Activated CD8-positive, alpha-beta memory T cell treated with anti-CD3 and anti-CD28 coated beads for 36 hours (primary cell): ENCODE measurements at regions not wholly inside any gene's neighbourhood (a gene's known extent, or its start where the extent isn't known, plus 50 kb on each side); places are given as distances from the start of the nearest gene placed in this dataset.

Experiments used
- CTCF ChIA-PET: fragments of 350-600 bp; sonication (Branson Sonifier 250); formaldehyde crosslinking; loops from one replicate; lab custom pipeline; 2021; ENCODE audit warnings: antibody characterized with exemption; lab: Charles Lee
- POLR2A ChIA-PET: fragments of 350-600 bp; sonication (Branson Sonifier 250); formaldehyde crosslinking; loops from one replicate; lab custom pipeline; 2021; ENCODE audit warnings: antibody characterized with exemption; lab: Charles Lee

GRCh38 chr2:145835665-145836064, 1315.7 kb upstream of the ZEB2 start:
- ChIA-PET POLR2A (no interaction called here), CTCF (no interaction called here)

- POLR2A ChIA-PET: no interaction called here
- CTCF ChIA-PET: no interaction called here
Measured at GRCh38 chr2:145832681-145833080, 1312.8 kb upstream of the ZEB2 start.

- ChIA-PET CTCF (no interaction called here), POLR2A (no interaction called here)
Measured at GRCh38 chr2:145829931-145830330, 1310.0 kb upstream of the ZEB2 start.

- ChIA-PET POLR2A (no interaction called here), CTCF (no interaction called here)
Measured at GRCh38 chr2:145827235-145827634, 1307.3 kb upstream of the ZEB2 start.

GRCh38 chr2:145824384-145824783, 1304.5 kb upstream of the ZEB2 start:
- CTCF ChIA-PET: no interaction called here

GRCh38 chr2:145822892-145823534, 1303.1 kb upstream of the ZEB2 start:
- ChIA-PET CTCF (no interaction called here), POLR2A (no interaction called here)

More at GRCh38 chr2:145824384-145824783, 1304.5 kb upstream of the ZEB2 start:
- POLR2A ChIA-PET: no interaction called here

- POLR2A ChIA-PET: no interaction called here
- CTCF ChIA-PET: no interaction called here
Measured at GRCh38 chr2:145820651-145821050, 1300.7 kb upstream of the ZEB2 start.

GRCh38 chr2:145818890-145819504, 1299.1 kb upstream of the ZEB2 start:
- CTCF ChIA-PET: no interaction called here

GRCh38 chr2:145815933-145816332, 1296.0 kb upstream of the ZEB2 start:
- CTCF ChIA-PET: no interaction called here
- POLR2A ChIA-PET: no interaction called here

More at GRCh38 chr2:145818890-145819504, 1299.1 kb upstream of the ZEB2 start:
- POLR2A ChIA-PET: no interaction called here

- CTCF ChIA-PET: no interaction called here
- POLR2A ChIA-PET: no interaction called here
Measured at GRCh38 chr2:145813481-145813880, 1293.6 kb upstream of the ZEB2 start.

- POLR2A ChIA-PET: no interaction called here
- CTCF ChIA-PET: no interaction called here
Measured at GRCh38 chr2:145812165-145812554, 1292.2 kb upstream of the ZEB2 start.

GRCh38 chr2:145811276-145812164, 1291.6 kb upstream of the ZEB2 start:
- ChIA-PET CTCF (no interaction called here), POLR2A (no interaction called here)

GRCh38 chr2:145807968-145808367, 1288.0 kb upstream of the ZEB2 start:
- ChIA-PET CTCF (no interaction called here), POLR2A (no interaction called here)

- ChIA-PET CTCF (no interaction called here), POLR2A (no interaction called here)
Measured at GRCh38 chr2:145807554-145807953, 1287.6 kb upstream of the ZEB2 start.

GRCh38 chr2:145806546-145806945, 1286.6 kb upstream of the ZEB2 start:
- ChIA-PET POLR2A (no interaction called here), CTCF (no interaction called here)

- ChIA-PET POLR2A (no interaction called here), CTCF (no interaction called here)
Measured at GRCh38 chr2:145802133-145802532, 1282.2 kb upstream of the ZEB2 start.

- ChIA-PET CTCF (no interaction called here), POLR2A (no interaction called here)
Measured at GRCh38 chr2:145801210-145801609, 1281.3 kb upstream of the ZEB2 start.

GRCh38 chr2:145800151-145801091, 1280.5 kb upstream of the ZEB2 start:
- ChIA-PET CTCF (no interaction called here), POLR2A (no interaction called here)

GRCh38 chr2:145799595-145800108, 1279.7 kb upstream of the ZEB2 start:
- ChIA-PET CTCF (no interaction called here), POLR2A (no interaction called here)
